NCI-H2171 (cell line): ENCODE measurements at regions not wholly inside any gene's neighbourhood (a gene's known extent, or its start where the extent isn't known, plus 50 kb on each side); places are given as distances from the start of the nearest gene placed in this dataset.

ENCODE experiments used
- DNase-seq: peaks from one replicate; lab custom pipeline; 2025; lab: John Stamatoyannopoulos, UW

GRCh38 chr2:201969241-201969937 is 64.3 kb upstream of the FZD7 start:
- DNase-seq, result no peak

GRCh38 chr2:201969938-201970785 is 63.5 kb upstream of the FZD7 start:
- no peak for DNase-seq

- no peak for DNase-seq
Observed at GRCh38 chr2:201970786-201971108, 62.9 kb upstream of the FZD7 start.

GRCh38 chr2:201971531-201972228 is 62.0 kb upstream of the FZD7 start:
- no peak for DNase-seq

- DNase-seq, result no peak
Observed at GRCh38 chr2:201972621-201973255, 60.9 kb upstream of the FZD7 start.

- no peak for DNase-seq
Observed at GRCh38 chr2:201973305-201973928, 60.2 kb upstream of the FZD7 start.

- no peak for DNase-seq
Observed at GRCh38 chr2:201974171-201975100, 59.2 kb upstream of the FZD7 start.

GRCh38 chr2:201975434-201975833 is 58.2 kb upstream of the FZD7 start:
- DNase-seq, result no peak

- no peak for DNase-seq
Observed at GRCh38 chr2:201975964-201976612, 57.6 kb upstream of the FZD7 start.

GRCh38 chr2:201977651-201978050 is 56.0 kb upstream of the FZD7 start:
- no peak for DNase-seq

- no peak for DNase-seq
Observed at GRCh38 chr2:201978333-201978732, 55.3 kb upstream of the FZD7 start.

GRCh38 chr2:201978986-201979385 is 54.7 kb upstream of the FZD7 start:
- peak; percentile 28 for DNase-seq

- DNase-seq, result no peak
Observed at GRCh38 chr2:201980389-201980821, 53.2 kb upstream of the FZD7 start.

GRCh38 chr2:201980946-201981345 is 52.7 kb upstream of the FZD7 start:
- DNase-seq, result no peak

GRCh38 chr2:201983174-201983573 is 50.5 kb upstream of the FZD7 start:
- DNase-seq, result no peak

- no peak for DNase-seq
Observed at GRCh38 chr2:201983800-201984199, 49.9 kb upstream of the FZD7 start.
